ENCODE measurements at regions not wholly inside any gene's neighbourhood (a gene's known extent, or its start where the extent isn't known, plus 50 kb on each side); places are given as distances from the start of the nearest gene placed in this dataset.
"Not testable (repeated sequence)": the region's sequence is repeated elsewhere in the genome, so short reads cannot be mapped to it uniquely, and the experiment has no call there.

GRCh38 chr1:31510853-31511789 is 65.2 kb upstream of the TINAGL1 start:
- no peak for DNase-seq (ENCODE audit: low read depth in 2 of 2)

GRCh38 chr1:31511848-31512615 is 64.3 kb upstream of the TINAGL1 start:
- DNase-seq (ENCODE audit: low read depth in 2 of 2) = no peak

GRCh38 chr1:31514117-31514516 is 62.2 kb upstream of the TINAGL1 start:
- DNase-seq (ENCODE audit: low read depth in 2 of 2) = no peak

GRCh38 chr1:31515056-31515775 is 61.1 kb upstream of the TINAGL1 start:
- no peak for DNase-seq (ENCODE audit: low read depth in 2 of 2)

GRCh38 chr1:31515936-31516335 is 60.4 kb upstream of the TINAGL1 start:
- no peak for DNase-seq (ENCODE audit: low read depth in 2 of 2)

- no peak for DNase-seq (ENCODE audit: low read depth in 2 of 2)
These were observed 59.0 kb upstream of the TINAGL1 start for GRCh38 chr1:31517301-31517700.

GRCh38 chr1:31517986-31518385 is 58.3 kb upstream of the TINAGL1 start:
- not testable (repeated sequence) for DNase-seq (ENCODE audit: low read depth in 2 of 2)

GRCh38 chr1:31521761-31522555 is 54.4 kb upstream of the TINAGL1 start:
- no peak for DNase-seq (ENCODE audit: low read depth in 2 of 2)

- no peak for DNase-seq (ENCODE audit: low read depth in 2 of 2)
These were observed 53.8 kb upstream of the TINAGL1 start for GRCh38 chr1:31522556-31522845.

- no peak for DNase-seq (ENCODE audit: low read depth in 2 of 2)
These were observed 53.3 kb upstream of the TINAGL1 start for GRCh38 chr1:31523012-31523411.

GRCh38 chr1:31523769-31524168 is 52.5 kb upstream of the TINAGL1 start:
- DNase-seq (ENCODE audit: low read depth in 2 of 2) = no peak

- no peak for DNase-seq (ENCODE audit: low read depth in 2 of 2)
These were observed 52.0 kb upstream of the TINAGL1 start for GRCh38 chr1:31524186-31524901.
